ENCODE measurements at regions not wholly inside any gene's neighbourhood (a gene's known extent, or its start where the extent isn't known, plus 50 kb on each side); places are given as distances from the start of the nearest gene placed in this dataset.

DNA sequence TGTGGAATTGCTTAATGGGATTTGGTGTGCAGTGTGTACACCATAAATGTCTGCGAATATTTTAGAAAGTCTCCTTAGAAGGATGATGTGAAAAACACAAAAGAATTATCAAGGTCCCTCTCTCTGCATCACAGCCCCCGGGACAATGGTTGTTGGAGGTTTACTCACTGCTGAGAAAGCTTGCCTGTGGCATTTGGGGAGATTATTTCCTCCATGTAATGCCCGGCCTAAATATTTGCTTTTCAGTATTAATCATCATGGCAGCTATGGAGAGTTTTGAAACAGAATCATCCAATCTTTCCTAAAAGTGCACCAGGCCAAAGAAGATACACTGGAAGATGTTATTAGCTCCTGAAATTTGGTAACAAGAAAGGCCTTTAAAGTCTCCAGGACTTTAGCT lies 113.8 kb upstream of the ADCY1 start:
- no peaks in the 10 kb centered on the region for H3K9me3 ChIP-seq (ENCODE audit: control insufficient read depth, insufficient read depth, low read depth, low read length)
- DNase-seq (ENCODE audit: low read depth, low spot score) (no peak), ATAC-seq (no peak)
- in situ Hi-C loops (cut with HindIII; ENCODE audit: low pct_unique_long_range_greater_than_20kb, low sequenced_read_pairs), result no loop called here
- no peak overlapping the region for H3K4me3 ChIP-seq (ENCODE audit: low read depth in 2 of 2, low read length in 2 of 2)
- no peaks in the 10 kb centered on the region for H3K36me3 ChIP-seq (ENCODE audit: control insufficient read depth, insufficient read depth, low read length)
- intact Hi-C loops (cut with micrococcal nuclease; ENCODE audit: unreplicated experiment), result no loop called here
- H3K4me1 ChIP-seq (ENCODE audit: control insufficient read depth, insufficient read depth, low read length), result no peaks in the 10 kb centered on the region
- peaks cover 2% of the 10 kb centered on the region; the same call in 1 of the 2 replicates for H3K27me3 ChIP-seq (ENCODE audit: control insufficient read depth, insufficient read depth, low read length)
- CTCF ChIA-PET, result no interaction called here
- TF ChIP-seq SIN3A (IDR thresholded peaks at IDR 0.05; ENCODE audit: borderline replicate concordance, insufficient read depth, low read depth, low read length), result no peak
- TF ChIP-seq, protein P1, sequence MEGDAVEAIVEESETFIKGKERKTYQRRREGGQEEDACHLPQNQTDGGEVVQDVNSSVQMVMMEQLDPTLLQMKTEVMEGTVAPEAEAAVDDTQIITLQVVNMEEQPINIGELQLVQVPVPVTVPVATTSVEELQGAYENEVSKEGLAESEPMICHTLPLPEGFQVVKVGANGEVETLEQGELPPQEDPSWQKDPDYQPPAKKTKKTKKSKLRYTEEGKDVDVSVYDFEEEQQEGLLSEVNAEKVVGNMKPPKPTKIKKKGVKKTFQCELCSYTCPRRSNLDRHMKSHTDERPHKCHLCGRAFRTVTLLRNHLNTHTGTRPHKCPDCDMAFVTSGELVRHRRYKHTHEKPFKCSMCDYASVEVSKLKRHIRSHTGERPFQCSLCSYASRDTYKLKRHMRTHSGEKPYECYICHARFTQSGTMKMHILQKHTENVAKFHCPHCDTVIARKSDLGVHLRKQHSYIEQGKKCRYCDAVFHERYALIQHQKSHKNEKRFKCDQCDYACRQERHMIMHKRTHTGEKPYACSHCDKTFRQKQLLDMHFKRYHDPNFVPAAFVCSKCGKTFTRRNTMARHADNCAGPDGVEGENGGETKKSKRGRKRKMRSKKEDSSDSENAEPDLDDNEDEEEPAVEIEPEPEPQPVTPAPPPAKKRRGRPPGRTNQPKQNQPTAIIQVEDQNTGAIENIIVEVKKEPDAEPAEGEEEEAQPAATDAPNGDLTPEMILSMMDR (IDR thresholded peaks at IDR 0.05), result no peak
- no peak for TF ChIP-seq TCF7L2 (IDR thresholded peaks at IDR 0.05; ENCODE audit: low read depth, low read length)
- TF ChIP-seq, protein P2, sequence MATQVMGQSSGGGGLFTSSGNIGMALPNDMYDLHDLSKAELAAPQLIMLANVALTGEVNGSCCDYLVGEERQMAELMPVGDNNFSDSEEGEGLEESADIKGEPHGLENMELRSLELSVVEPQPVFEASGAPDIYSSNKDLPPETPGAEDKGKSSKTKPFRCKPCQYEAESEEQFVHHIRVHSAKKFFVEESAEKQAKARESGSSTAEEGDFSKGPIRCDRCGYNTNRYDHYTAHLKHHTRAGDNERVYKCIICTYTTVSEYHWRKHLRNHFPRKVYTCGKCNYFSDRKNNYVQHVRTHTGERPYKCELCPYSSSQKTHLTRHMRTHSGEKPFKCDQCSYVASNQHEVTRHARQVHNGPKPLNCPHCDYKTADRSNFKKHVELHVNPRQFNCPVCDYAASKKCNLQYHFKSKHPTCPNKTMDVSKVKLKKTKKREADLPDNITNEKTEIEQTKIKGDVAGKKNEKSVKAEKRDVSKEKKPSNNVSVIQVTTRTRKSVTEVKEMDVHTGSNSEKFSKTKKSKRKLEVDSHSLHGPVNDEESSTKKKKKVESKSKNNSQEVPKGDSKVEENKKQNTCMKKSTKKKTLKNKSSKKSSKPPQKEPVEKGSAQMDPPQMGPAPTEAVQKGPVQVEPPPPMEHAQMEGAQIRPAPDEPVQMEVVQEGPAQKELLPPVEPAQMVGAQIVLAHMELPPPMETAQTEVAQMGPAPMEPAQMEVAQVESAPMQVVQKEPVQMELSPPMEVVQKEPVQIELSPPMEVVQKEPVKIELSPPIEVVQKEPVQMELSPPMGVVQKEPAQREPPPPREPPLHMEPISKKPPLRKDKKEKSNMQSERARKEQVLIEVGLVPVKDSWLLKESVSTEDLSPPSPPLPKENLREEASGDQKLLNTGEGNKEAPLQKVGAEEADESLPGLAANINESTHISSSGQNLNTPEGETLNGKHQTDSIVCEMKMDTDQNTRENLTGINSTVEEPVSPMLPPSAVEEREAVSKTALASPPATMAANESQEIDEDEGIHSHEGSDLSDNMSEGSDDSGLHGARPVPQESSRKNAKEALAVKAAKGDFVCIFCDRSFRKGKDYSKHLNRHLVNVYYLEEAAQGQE (IDR thresholded peaks at IDR 0.05; ENCODE audit: insufficient read depth in 1 of 2, low read depth in 2 of 2, low read length in 1 of 2), result no peak
- TF ChIP-seq POLR2AphosphoS5 (IDR thresholded peaks at IDR 0.05; ENCODE audit: low read depth, low read length), result no peak
- no TSS peak for BruUV-seq (replicated peaks)
- H3K27ac ChIP-seq (ENCODE audit: low read length), result no peak overlapping the region
- POLR2A ChIA-PET, result no interaction called here

DNA sequence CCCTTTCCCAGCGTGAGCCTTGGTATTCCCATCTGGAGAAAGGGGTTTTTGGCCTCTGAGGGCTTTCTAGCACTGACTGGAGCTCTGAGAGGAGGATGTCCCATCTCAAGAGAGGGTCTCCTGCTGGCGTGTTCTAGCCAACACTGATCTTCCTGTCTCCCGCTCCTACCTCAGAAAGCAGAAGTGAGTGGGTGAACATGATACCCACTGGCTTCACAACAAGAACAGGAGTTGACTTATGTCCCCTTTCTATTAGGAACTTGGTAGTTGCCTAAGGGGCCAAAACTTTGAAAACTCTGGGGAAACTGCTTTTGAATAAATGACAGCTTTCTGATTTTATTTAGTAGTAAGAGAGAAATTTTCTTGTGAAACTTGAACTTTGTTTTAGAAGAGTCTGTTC lies 113.1 kb upstream of the ADCY1 start:
- no peak for ATAC-seq
- H3K27ac ChIP-seq (ENCODE audit: low read length), result no peak overlapping the region
- intact Hi-C loops (cut with micrococcal nuclease; ENCODE audit: unreplicated experiment) (no loop called here), in situ Hi-C loops (cut with HindIII; ENCODE audit: low pct_unique_long_range_greater_than_20kb, low sequenced_read_pairs) (no loop called here)
- no peaks in the 10 kb centered on the region for H3K36me3 ChIP-seq (ENCODE audit: control insufficient read depth, insufficient read depth, low read length)
- DNase-seq (ENCODE audit: low read depth, low spot score), result no peak
- BruUV-seq (replicated peaks), result no TSS peak
- ChIA-PET POLR2A (no interaction called here), CTCF (no interaction called here)
- H3K9me3 ChIP-seq (ENCODE audit: control insufficient read depth, insufficient read depth, low read depth, low read length), result no peaks in the 10 kb centered on the region
- no peak overlapping the region for H3K4me3 ChIP-seq (ENCODE audit: low read depth in 2 of 2, low read length in 2 of 2)
- peaks cover 2% of the 10 kb centered on the region; the same call in 1 of the 2 replicates for H3K27me3 ChIP-seq (ENCODE audit: control insufficient read depth, insufficient read depth, low read length)
- TF ChIP-seq POLR2AphosphoS5 (IDR thresholded peaks at IDR 0.05; ENCODE audit: low read depth, low read length), result no peak
- TF ChIP-seq, protein P1 (IDR thresholded peaks at IDR 0.05), result no peak
- TF ChIP-seq SIN3A (IDR thresholded peaks at IDR 0.05; ENCODE audit: borderline replicate concordance, insufficient read depth, low read depth, low read length), result no peak
- TF ChIP-seq, protein P2 (IDR thresholded peaks at IDR 0.05; ENCODE audit: insufficient read depth in 1 of 2, low read depth in 2 of 2, low read length in 1 of 2), result no peak
- TF ChIP-seq TCF7L2 (IDR thresholded peaks at IDR 0.05; ENCODE audit: low read depth, low read length), result no peak
- no peaks in the 10 kb centered on the region for H3K4me1 ChIP-seq (ENCODE audit: control insufficient read depth, insufficient read depth, low read length)
